K562 (cell line): ENCODE measurements at regions not wholly inside any gene's neighbourhood (a gene's known extent, or its start where the extent isn't known, plus 50 kb on each side); places are given as distances from the start of the nearest gene placed in this dataset.

Source experiments
- ASH1L ChIP-seq: fragments of 450-650 bp; IDR thresholded peaks from 2 replicates; pipeline ENCODE4 v1.6.1; 2018; ENCODE audit warnings: borderline replicate concordance, mild to moderate bottlenecking, low read depth; ENCODE audit not compliant: partially characterized antibody
- CTCF ChIP-seq, 3 experiments: IDR thresholded peaks in 2 of 3; conservative IDR thresholded peaks in 1 of 3; 2 replicates each; pipeline ENCODE4 v1.5.1; 2011 to 2012; ENCODE audit warnings: low read length in 3 of 3, mild to moderate bottlenecking in 3 of 3, control low read depth in 2 of 3, improper control_type of control experiment in 1 of 3, inconsistent platforms in 1 of 3, low read depth in 1 of 3, mixed read lengths in 1 of 3, moderate library complexity in 1 of 3; ENCODE audit not compliant: insufficient read depth in 2 of 3
- EGR1 ChIP-seq: fragments of 450-650 bp; conservative IDR thresholded peaks from 2 replicates; pipeline ENCODE4 v1.6.1; 2017; ENCODE audit warnings: mild to moderate bottlenecking
- HDAC6 ChIP-seq: IDR thresholded peaks from 2 replicates; pipeline ENCODE4 v1.6.1; 2012; ENCODE audit warnings: low read depth, mild to moderate bottlenecking, control low read depth, inconsistent platforms, low read length, moderate library complexity
- JUN ChIP-seq, 2 experiments: sonication (generic) in 1 of 2; formaldehyde crosslinking in 1 of 2; IDR thresholded peaks; 2 replicates each; pipeline versions ENCODE4 v1.6.1 to v1.8.0; 2012 to 2022; ENCODE audit warnings: borderline replicate concordance in 2 of 2, mild to moderate bottlenecking in 2 of 2, improper control_type of control experiment in 1 of 2, low read depth in 1 of 2, low read length in 1 of 2, missing genetic modification reagents in 1 of 2
- MTA1 ChIP-seq: fragments of 450-650 bp; IDR thresholded peaks from 2 replicates; pipeline ENCODE4 v1.6.1; 2017; ENCODE audit warnings: borderline replicate concordance
- TFE3 ChIP-seq: fragments of 450-650 bp; formaldehyde crosslinking; IDR thresholded peaks from 2 replicates; pipeline ENCODE4 v1.4.0; 2020; ENCODE audit warnings: mild to moderate bottlenecking, mixed read lengths

GRCh38 chr6:30418448-30418847 is 70.9 kb upstream of the HLA-E start:
- TF ChIP-seq MTA1 = no peak
- no peak for TF ChIP-seq EGR1
- TF ChIP-seq CTCF (IDR thresholded peaks at IDR 0.05 in 2 of 3, conservative IDR thresholded peaks at IDR 0.05 in 1 of 3; ENCODE audit: insufficient read depth in 2 of 3, low read depth in 1 of 3, low read length in 3 of 3) = no peak
- no peak for TF ChIP-seq HDAC6
- TF ChIP-seq JUN (IDR thresholded peaks at IDR 0.05; ENCODE audit: borderline replicate concordance, low read depth, low read length) = no peak
- TF ChIP-seq JUN (CRISPR knock-in tag; IDR thresholded peaks at IDR 0.05; ENCODE audit: borderline replicate concordance) = no peak
- no peak for TF ChIP-seq ASH1L
- TF ChIP-seq TFE3 (CRISPR knock-in tag) = no peak
